IPS-20b (cell line): ENCODE measurements at regions not wholly inside any gene's neighbourhood (a gene's known extent, or its start where the extent isn't known, plus 50 kb on each side); places are given as distances from the start of the nearest gene placed in this dataset.
"Not testable (repeated sequence)": the region's sequence is repeated elsewhere in the genome, so short reads cannot be mapped to it uniquely, and the experiment has no call there.

ENCODE experiments used
- H3K27ac ChIP-seq: one replicate; pipeline ENCODE4 v1.5.1; 2013; ENCODE audit warnings: low read length
- H3K27me3 ChIP-seq: 2 replicates; pipeline ENCODE4 v1.6.1; 2013; ENCODE audit warnings: mild to moderate bottlenecking, low read length, inconsistent platforms; ENCODE audit not compliant: insufficient read depth
- H3K36me3 ChIP-seq: 2 replicates; pipeline ENCODE4 v1.6.1; 2013; ENCODE audit warnings: low read depth, mild to moderate bottlenecking, inconsistent platforms, low read length, moderate library complexity; ENCODE audit not compliant: insufficient read depth
- H3K4me1 ChIP-seq: 2 replicates; pipeline ENCODE4 v1.6.1; 2013; ENCODE audit warnings: mild to moderate bottlenecking, control low read depth, inconsistent platforms, low read length, moderate library complexity; ENCODE audit not compliant: insufficient read depth
- H3K4me3 ChIP-seq: 2 replicates; pipeline ENCODE4 v1.5.1; 2013; ENCODE audit warnings: mild to moderate bottlenecking, low read length, inconsistent platforms
- H3K9ac ChIP-seq: 2 replicates; pipeline ENCODE4 v1.6.1; 2013; ENCODE audit warnings: low read depth, mild to moderate bottlenecking, inconsistent platforms, low read length, moderate library complexity
- H3K9me3 ChIP-seq: 2 replicates; pipeline ENCODE4 v1.6.1; 2013; ENCODE audit warnings: mild to moderate bottlenecking, low read depth, low read length, inconsistent platforms; ENCODE audit not compliant: insufficient read depth

DNA sequence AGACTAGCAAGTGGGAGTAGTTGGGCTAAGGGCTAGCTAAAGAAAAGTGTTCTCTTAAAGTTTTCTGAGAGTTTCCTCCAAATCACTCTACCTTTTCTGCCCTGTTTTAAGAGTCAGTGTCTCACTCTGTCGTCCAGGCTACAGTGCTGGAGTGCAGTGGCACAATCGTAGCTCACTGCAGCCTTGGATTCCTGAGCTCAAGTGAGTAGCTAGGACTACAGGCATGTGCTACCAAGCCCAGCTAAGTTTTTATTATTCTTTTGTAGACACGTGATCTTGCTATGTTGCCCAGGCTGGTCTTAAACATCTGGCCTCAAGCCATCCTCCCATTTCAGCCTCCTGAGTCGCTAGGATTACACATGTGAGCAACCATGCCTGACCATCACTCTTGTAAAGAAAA lies 378.9 kb downstream of the CAAP1 start:
- Histone ChIP-seq H3K27ac (no peak overlapping the region), H3K9ac (no peak overlapping the region), H3K9me3 (no peaks in the 10 kb centered on the region), H3K36me3 (no peaks in the 10 kb centered on the region), H3K27me3 (no peaks in the 10 kb centered on the region), H3K4me1 (no peaks in the 10 kb centered on the region), H3K4me3 (no peak overlapping the region)

DNA sequence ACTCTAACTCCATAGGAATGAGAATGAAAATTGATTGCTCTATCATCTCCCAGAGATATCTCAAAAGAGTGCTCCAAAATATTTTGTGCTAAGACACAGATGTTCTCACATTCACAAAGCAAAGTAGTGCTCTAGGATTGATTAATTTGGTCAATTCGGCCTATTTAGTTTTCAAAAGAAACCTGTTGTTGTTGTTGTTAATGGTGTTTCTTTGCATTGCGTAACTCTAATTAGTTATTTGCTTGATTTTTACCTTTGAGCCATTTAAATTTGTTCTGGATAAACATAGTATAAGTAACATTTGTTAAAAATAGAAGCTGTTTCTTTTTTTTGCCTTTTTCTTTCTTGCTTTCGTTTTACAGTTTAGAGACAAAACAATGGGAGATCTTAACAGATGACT lies 382.5 kb downstream of the CAAP1 start:
- no peak overlapping the region for H3K27ac ChIP-seq

DNA sequence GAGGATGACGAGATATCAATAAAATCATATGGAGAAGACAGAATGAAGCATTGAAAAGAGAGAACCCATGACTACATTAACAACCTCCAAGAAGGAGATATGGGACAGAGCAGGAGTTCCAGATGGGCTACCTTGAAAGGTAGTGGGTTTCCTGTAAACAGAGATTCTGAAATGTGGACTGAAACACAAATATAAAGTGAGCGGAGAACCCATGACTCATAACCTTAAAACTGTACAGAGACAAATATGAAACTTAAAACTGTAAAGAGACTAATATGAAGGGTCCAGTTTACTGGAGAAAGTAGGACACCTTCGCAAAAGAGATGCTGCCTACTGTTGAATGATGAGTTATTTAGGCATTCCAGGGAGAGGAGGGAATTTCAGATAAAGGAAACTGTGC lies 383.7 kb downstream of the CAAP1 start:
- no peak overlapping the region for H3K9ac ChIP-seq
- no peak overlapping the region for H3K27ac ChIP-seq
- no peak overlapping the region for H3K4me3 ChIP-seq
- no peaks in the 10 kb centered on the region for H3K4me1 ChIP-seq
- H3K27me3 ChIP-seq, result no peaks in the 10 kb centered on the region
- no peaks in the 10 kb centered on the region for H3K36me3 ChIP-seq
- H3K9me3 ChIP-seq, result no peaks in the 10 kb centered on the region

More for the DNA sequence above, 382.5 kb downstream of the CAAP1 start:
- H3K27me3 ChIP-seq, result no peaks in the 10 kb centered on the region
- H3K9ac ChIP-seq, result no peak overlapping the region
- no peak overlapping the region for H3K4me3 ChIP-seq
- H3K4me1 ChIP-seq, result no peaks in the 10 kb centered on the region
- H3K9me3 ChIP-seq, result no peaks in the 10 kb centered on the region
- H3K36me3 ChIP-seq, result no peaks in the 10 kb centered on the region

DNA sequence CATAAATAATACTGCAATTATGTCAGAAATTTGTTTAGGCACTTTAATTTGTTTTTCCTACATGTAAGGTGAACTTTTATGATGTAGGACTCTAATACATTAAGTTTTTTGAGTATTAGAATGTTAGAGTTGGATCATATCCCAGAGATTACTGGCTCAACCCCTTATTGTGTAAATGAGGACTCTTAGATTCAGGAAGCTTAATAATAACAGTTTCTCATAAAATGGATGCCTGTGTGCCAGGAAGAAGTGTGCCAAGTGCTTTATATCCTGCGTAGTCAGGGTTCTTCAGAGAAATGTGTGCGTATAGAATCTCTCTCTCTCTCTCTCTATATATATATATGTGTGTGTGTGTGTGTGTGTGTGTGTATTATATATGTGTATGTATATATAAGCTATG lies 388.5 kb downstream of the CAAP1 start:
- H3K36me3 ChIP-seq, result no peaks in the 10 kb centered on the region
- H3K9me3 ChIP-seq, result no peaks in the 10 kb centered on the region
- no peaks in the 10 kb centered on the region for H3K27me3 ChIP-seq
- no peak overlapping the region for H3K27ac ChIP-seq
- no peak overlapping the region for H3K4me3 ChIP-seq
- H3K9ac ChIP-seq, result no peak overlapping the region
- no peaks in the 10 kb centered on the region for H3K4me1 ChIP-seq

- Histone ChIP-seq H3K4me3 (no peak overlapping the region), H3K9me3 (peaks cover 5% of the 10 kb centered on the region), H3K36me3 (no peaks in the 10 kb centered on the region), H3K27me3 (no peaks in the 10 kb centered on the region), H3K4me1 (no peaks in the 10 kb centered on the region), H3K9ac (no peak overlapping the region), H3K27ac (no peak overlapping the region)
Observed at GRCh38 chr9:26502311-26502710, 390.3 kb downstream of the CAAP1 start.

DNA sequence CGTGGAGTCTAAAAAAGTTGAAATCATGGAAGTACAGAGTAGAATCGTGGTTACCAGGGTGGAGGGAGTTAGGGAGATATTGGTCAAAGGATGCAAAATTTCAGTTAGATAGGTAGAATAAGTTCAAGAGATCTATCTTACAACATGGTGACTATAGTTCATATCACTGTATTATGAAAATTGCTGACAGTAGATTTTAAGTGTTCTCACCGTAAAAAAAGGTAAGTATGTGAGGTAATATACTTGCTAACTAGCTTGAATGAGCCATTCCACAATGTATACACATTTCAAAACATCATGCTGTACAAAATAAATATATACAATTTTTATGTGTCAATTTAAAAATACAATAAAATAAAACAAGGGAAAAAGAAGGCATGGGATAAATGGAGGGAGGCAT lies 392.1 kb downstream of the CAAP1 start:
- H3K27ac ChIP-seq, result no peak overlapping the region
- no peak overlapping the region for H3K9ac ChIP-seq
- no peaks in the 10 kb centered on the region for H3K36me3 ChIP-seq
- H3K4me1 ChIP-seq, result no peaks in the 10 kb centered on the region
- H3K4me3 ChIP-seq, result no peak overlapping the region
- peaks cover 7% of the 10 kb centered on the region for H3K9me3 ChIP-seq
- no peaks in the 10 kb centered on the region for H3K27me3 ChIP-seq

DNA sequence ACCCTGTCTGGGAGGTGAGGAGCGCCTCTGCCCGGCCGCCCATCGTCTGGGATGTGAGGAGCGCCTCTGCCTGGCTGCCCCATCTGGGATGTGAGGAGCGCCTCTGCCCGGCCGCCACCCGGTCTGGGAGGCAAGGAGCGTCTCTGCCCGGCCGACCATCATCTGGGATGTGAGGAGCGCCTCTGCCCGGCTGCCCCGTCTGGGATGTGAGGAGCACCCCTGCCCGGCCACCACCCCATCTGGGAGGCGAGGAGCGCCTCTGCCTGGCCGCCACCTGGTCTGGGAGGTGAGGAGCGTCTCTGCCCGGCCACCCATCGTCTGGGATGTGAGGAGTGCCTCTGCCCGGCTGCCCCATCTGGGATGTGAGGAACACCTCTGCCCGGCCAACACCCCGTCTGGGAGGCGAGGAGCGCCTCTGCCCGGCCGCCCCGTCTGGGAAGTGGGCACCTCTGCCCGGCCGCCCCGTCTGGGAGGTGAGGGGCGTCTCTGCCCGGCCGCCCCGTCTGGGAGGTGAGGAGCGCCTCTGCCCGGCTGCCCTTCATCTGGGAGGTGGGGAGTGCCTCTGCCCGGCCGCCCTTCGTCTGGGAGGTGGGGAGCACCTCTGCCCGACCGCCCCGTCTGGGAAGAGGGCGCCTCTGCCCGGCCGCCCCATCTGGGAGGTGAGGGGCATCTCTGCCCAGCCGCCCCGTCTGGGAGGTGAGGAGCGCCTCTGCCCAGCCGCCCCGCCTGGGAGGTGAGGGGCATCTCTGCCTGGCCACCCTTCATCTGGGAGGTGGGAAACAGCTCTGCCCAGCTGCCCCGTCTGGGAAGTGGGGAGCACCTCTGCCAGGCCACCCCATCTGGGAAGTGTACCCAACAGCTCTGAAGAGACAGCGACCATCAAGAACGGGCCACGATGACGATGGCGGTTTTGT lies 399.7 kb downstream of the CAAP1 start:
- not testable (repeated sequence) for H3K4me3 ChIP-seq, H3K9ac ChIP-seq
- H3K9me3 ChIP-seq, result peaks cover 17% of the 10 kb centered on the region

DNA sequence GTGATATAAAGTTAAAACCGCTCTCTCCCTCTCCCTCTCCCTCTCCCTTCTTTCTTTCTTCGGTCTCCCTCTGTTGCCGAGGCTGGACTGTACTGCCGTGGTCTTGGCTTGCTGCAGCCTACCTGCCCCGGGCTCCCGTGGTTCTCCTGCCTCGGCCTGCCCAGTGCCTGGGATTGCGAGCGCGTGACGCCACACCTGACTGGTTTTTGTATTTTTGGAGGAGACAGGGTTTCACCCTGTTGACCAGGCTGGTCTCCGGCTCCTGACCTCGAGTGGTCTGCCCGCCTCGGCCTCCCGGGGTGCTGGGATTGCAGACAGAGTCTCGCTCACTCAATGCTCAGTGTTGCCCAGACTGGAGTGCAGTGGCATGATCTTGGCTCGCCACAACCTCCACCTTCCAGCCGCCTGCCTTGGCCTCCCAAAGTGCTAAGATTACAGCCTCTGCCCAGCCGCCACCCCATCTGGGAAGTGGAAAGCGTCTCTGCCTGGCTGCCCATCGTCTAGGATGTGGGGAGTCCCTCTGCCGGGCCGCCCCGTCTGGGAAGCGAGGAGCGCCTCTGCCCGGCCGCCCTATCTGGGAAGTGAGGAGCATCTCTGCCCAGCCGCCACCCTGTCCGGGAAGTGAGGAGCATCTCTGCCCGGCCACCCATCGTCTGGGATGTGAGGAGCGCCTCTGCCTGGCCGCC lies 400.5 kb downstream of the CAAP1 start:
- H3K9me3 ChIP-seq, result peaks cover 10% of the 10 kb centered on the region
- not testable (repeated sequence) for H3K4me1 ChIP-seq, H3K36me3 ChIP-seq, H3K27me3 ChIP-seq, H3K9ac ChIP-seq, H3K27ac ChIP-seq, H3K4me3 ChIP-seq

More for the DNA sequence above, 399.7 kb downstream of the CAAP1 start:
- H3K36me3 ChIP-seq, H3K27ac ChIP-seq, H3K4me1 ChIP-seq, H3K27me3 ChIP-seq: not testable (repeated sequence)

DNA sequence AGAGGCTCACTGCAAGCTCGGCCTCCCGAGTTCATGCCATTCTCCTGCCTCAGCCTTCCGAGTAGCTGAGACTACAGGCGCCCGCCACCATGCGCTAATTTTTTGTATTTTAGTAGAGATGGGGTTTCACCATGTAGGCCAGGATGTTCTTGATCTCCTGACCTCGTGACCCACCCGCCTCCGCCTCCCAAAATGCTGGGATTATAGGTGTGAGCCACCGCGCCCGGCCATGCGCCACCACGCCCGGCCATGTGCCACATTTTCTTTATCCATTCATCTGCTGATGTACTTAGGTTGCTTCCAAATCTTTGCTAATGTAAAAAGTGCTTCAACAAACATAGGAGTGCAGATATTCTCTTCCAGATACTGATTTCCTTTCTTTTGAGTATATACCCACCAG lies 408.6 kb downstream of the CAAP1 start:
- Histone ChIP-seq H3K4me3 (no peak overlapping the region), H3K9ac (no peak overlapping the region), H3K27me3 (no peaks in the 10 kb centered on the region), H3K36me3 (no peaks in the 10 kb centered on the region), H3K27ac (no peak overlapping the region), H3K4me1 (no peaks in the 10 kb centered on the region), H3K9me3 (no peaks in the 10 kb centered on the region)

GRCh38 chr9:26477963-26478362 lies 414.6 kb downstream of the CAAP1 start:
- Histone ChIP-seq H3K4me3 (no peak overlapping the region), H3K27ac (no peak overlapping the region), H3K36me3 (no peaks in the 10 kb centered on the region), H3K9me3 (no peaks in the 10 kb centered on the region), H3K27me3 (no peaks in the 10 kb centered on the region), H3K9ac (no peak overlapping the region), H3K4me1 (no peaks in the 10 kb centered on the region)

- Histone ChIP-seq H3K4me1 (no peaks in the 10 kb centered on the region), H3K36me3 (no peaks in the 10 kb centered on the region), H3K9ac (no peak overlapping the region), H3K27me3 (no peaks in the 10 kb centered on the region), H3K9me3 (no peaks in the 10 kb centered on the region), H3K4me3 (no peak overlapping the region), H3K27ac (no peak overlapping the region)
Observed at GRCh38 chr9:26471261-26471660, 421.3 kb downstream of the CAAP1 start.

DNA sequence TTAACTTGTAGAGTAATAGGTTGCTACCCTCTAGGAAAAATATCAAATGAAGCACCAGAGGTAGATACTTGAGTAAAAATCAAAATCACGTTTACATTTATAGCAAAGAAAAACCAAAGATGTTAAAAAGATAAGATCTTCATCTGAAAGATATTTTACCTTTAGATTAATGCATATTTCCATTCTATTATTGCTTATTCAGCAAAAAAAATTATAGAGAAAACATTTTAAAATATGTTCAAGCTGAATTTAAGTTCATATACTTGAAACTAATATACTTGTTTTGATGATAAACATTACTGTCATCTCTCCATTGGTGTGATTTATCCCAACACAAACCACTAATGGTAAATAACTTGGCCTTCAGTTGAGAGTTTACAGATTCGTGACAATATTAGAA lies 422.3 kb downstream of the CAAP1 start:
- H3K4me3 ChIP-seq, result no peak overlapping the region
- no peaks in the 10 kb centered on the region for H3K36me3 ChIP-seq
- no peaks in the 10 kb centered on the region for H3K9me3 ChIP-seq
- no peaks in the 10 kb centered on the region for H3K4me1 ChIP-seq
- no peak overlapping the region for H3K27ac ChIP-seq
- no peaks in the 10 kb centered on the region for H3K27me3 ChIP-seq
- no peak overlapping the region for H3K9ac ChIP-seq
